ENCODE measurements at regions not wholly inside any gene's neighbourhood (a gene's known extent, or its start where the extent isn't known, plus 50 kb on each side); places are given as distances from the start of the nearest gene placed in this dataset.

- TF ChIP-seq CTCF (IDR thresholded peaks at IDR 0.05), result no peak
- TF ChIP-seq EP300 (IDR thresholded peaks at IDR 0.05), result no peak
- no peak for TF ChIP-seq POLR2AphosphoS5 (IDR thresholded peaks at IDR 0.05)
- no peak for TF ChIP-seq POLR2A (IDR thresholded peaks at IDR 0.05)
Observed at GRCh38 chr5:61915646-61916045, 390.4 kb upstream of the KIF2A start.

Data from sigmoid colon (tissue), 4 donors.